Esophagus muscularis mucosa (tissue), 4 donors: ENCODE measurements at regions not wholly inside any gene's neighbourhood (a gene's known extent, or its start where the extent isn't known, plus 50 kb on each side); places are given as distances from the start of the nearest gene placed in this dataset.

ENCODE experiments used
- DNase-seq: peaks from one replicate; pipeline ENCODE4 v3.0.0-alpha.2; 2017; ENCODE audit errors: extremely low spot score
- H3K27ac ChIP-seq, 4 donors: fragments of 200-600 bp; sonication (generic); replicated peaks in 1 of 4; 1 replicate in 3 of 4; 2 replicates in 1 of 4; pipeline ENCODE4 v1.5.1; 2016 to 2019; ENCODE audit warnings: mild to moderate bottlenecking in 1 of 4
- H3K27me3 ChIP-seq, 4 donors: fragments of 200-600 bp; sonication (generic); one replicate each; pipeline versions ENCODE4 v1.5.1 to v1.6.0; 2016 to 2019
- H3K36me3 ChIP-seq, 4 donors: fragments of 200-600 bp; sonication (generic); one replicate each; pipeline ENCODE4 v1.5.1; 2016 to 2019
- H3K4me1 ChIP-seq, 4 donors: fragments of 200-600 bp; sonication (generic); one replicate each; pipeline ENCODE4 v1.5.1; 2016 to 2019
- H3K4me3 ChIP-seq, 4 donors: fragments of 200-600 bp; sonication (generic); 1 replicate in 2 of 4; 2 replicates in 2 of 4; pipeline ENCODE4 v1.5.1; 2016 to 2019; ENCODE audit warnings: mild to moderate bottlenecking in 4 of 4, moderate library complexity in 1 of 4
- H3K9me3 ChIP-seq, 4 donors: fragments of 200-600 bp; sonication (generic); 1 replicate in 3 of 4; 2 replicates in 1 of 4; pipeline ENCODE4 v1.5.1; 2016 to 2019
- EP300 ChIP-seq: sonication (generic); formaldehyde crosslinking; IDR thresholded peaks from one replicate; pipeline ENCODE4 v1.6.1; 2017; ENCODE audit warnings: antibody characterized with exemption
- POLR2A ChIP-seq: fragments of 450-650 bp; IDR thresholded peaks from one replicate; pipeline ENCODE4 v1.6.1; 2017; ENCODE audit warnings: antibody characterized with exemption, moderate library complexity, mild to moderate bottlenecking, low read depth
- POLR2AphosphoS5 ChIP-seq, 2 donors: sonication (generic); formaldehyde crosslinking; IDR thresholded peaks; one replicate each; pipeline ENCODE4 v1.6.1; 2017; ENCODE audit warnings: antibody characterized with exemption in 2 of 2
- WGBS: methylation state at CpG from one replicate; pipeline ENCODE4 v1.1.5; 2018; 5-methylcytosine and 5-hydroxymethylcytosine counted together
- intact Hi-C: fragments of 100-400 bp; cut with DNase I; formaldehyde crosslinking; loops from one replicate; pipeline ENCODE4 v1.15.1; 2023
- TF ChIP-seq, protein P1 (sequence below), 3 experiments: fragments of 200-600 bp in 2 of 3; fragments of 450-650 bp in 1 of 3; sonication (generic) in 2 of 3; IDR thresholded peaks; one replicate each; pipeline ENCODE4 v1.5.1; 2017 to 2019; ENCODE audit warnings: antibody characterized with exemption in 3 of 3, mild to moderate bottlenecking in 2 of 3, moderate library complexity in 1 of 3

DNA sequence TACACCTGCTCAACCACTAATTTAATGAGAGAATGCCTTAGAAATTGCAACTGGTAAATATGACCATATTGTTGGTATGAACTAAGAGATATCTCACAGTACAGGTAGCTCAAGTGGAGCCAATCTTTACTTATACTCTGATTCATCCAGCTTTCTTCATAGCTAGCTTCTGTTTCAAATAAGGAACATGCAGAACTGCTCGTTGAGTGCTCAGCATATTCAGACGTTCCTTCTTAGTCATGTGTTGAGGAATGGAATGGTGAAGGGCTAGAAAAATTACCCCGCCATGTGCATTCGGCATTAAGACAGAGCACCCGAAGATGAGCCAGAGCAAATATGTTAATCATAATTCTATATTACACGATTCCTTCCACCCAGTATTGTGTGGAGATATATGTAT is 144.0 kb upstream of the VRK2 start:
- 77% methylated on average over 6 of the region's 6 CpGs for WGBS
- H3K4me1 ChIP-seq, result no peaks in the 10 kb centered on the region
- H3K36me3 ChIP-seq, result no peaks in the 10 kb centered on the region
- TF ChIP-seq EP300, result no peak
- TF ChIP-seq, protein P1, sequence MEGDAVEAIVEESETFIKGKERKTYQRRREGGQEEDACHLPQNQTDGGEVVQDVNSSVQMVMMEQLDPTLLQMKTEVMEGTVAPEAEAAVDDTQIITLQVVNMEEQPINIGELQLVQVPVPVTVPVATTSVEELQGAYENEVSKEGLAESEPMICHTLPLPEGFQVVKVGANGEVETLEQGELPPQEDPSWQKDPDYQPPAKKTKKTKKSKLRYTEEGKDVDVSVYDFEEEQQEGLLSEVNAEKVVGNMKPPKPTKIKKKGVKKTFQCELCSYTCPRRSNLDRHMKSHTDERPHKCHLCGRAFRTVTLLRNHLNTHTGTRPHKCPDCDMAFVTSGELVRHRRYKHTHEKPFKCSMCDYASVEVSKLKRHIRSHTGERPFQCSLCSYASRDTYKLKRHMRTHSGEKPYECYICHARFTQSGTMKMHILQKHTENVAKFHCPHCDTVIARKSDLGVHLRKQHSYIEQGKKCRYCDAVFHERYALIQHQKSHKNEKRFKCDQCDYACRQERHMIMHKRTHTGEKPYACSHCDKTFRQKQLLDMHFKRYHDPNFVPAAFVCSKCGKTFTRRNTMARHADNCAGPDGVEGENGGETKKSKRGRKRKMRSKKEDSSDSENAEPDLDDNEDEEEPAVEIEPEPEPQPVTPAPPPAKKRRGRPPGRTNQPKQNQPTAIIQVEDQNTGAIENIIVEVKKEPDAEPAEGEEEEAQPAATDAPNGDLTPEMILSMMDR (IDR thresholded peaks at IDR 0.05), result no peak
- no peak for DNase-seq
- no peaks in the 10 kb centered on the region for H3K27me3 ChIP-seq
- H3K4me3 ChIP-seq, result no peak overlapping the region
- H3K9me3 ChIP-seq, result no peaks in the 10 kb centered on the region
- intact Hi-C loops, result no loop called here
- H3K27ac ChIP-seq, result no peak overlapping the region

DNA sequence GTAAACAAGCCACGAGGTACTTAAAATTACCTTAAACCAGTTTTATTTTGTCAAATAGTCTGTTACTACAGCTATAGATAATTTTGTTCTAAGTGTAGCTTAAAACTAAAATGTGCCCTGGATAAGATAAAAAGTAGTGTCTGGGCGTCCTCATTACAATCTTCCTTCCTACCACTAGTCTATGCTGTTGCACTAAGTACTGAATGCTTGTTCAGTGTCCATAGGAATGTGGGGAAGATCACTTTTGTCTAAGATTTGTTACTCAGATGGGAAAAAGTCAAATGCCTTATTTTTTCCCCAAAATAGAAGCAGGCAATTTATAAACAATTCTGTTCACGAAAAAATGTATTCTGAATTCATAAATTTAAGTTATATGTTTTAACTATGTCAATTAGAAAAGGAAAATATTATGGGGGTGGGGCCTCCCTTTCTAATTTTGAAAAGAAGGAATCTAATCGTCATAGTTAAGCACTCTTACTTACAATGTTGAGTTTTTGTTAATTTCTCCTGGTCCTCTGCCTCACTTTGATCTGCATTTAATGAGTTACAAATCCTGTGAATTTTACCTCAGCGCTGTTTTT is 140.4 kb upstream of the VRK2 start:
- WGBS, result 30% methylated on average over 5 of the region's 5 CpGs
- intact Hi-C loops, result no loop called here
- Histone ChIP-seq H3K36me3 (no peaks in the 10 kb centered on the region), H3K27me3 (no peaks in the 10 kb centered on the region), H3K9me3 (no peaks in the 10 kb centered on the region), H3K4me3 (no peak overlapping the region), H3K27ac (no peak overlapping the region), H3K4me1 (no peaks in the 10 kb centered on the region)
- DNase-seq, result no peak
- TF ChIP-seq, protein P1 (IDR thresholded peaks at IDR 0.05), result peak; percentile 56 to 69 (median 64)
- TF ChIP-seq EP300, result no peak

DNA sequence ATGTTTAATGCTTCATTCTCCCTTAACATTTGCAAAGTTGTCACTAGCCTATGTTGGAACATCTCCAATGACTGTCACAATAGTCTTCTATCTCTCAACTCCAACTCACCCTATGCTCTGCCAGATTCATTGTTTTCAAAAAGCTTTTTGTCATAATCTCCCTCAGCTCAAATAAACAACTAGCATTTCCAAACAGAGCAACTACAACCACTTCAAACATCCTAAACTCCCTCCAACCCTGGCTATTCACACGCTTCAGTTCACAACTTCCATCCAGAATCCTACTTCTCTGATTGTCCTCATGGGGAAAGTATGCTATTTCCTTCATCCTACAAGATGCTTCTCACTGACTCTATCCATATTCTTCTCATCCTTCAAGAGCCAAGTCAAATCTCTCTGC is 139.2 kb upstream of the VRK2 start:
- TF ChIP-seq POLR2A, result no peak
- TF ChIP-seq, protein P1 (IDR thresholded peaks at IDR 0.05), result no peak
- TF ChIP-seq EP300, result no peak
- TF ChIP-seq POLR2AphosphoS5 (IDR thresholded peaks at IDR 0.05), result no peak
- Histone ChIP-seq H3K36me3 (no peaks in the 10 kb centered on the region), H3K4me3 (no peak overlapping the region), H3K27ac (no peak overlapping the region), H3K9me3 (no peaks in the 10 kb centered on the region), H3K27me3 (no peaks in the 10 kb centered on the region), H3K4me1 (no peaks in the 10 kb centered on the region)
- DNase-seq, result no peak
- 78% methylated on average over 1 of the region's 1 CpG for WGBS
- intact Hi-C loops, result no loop called here

DNA sequence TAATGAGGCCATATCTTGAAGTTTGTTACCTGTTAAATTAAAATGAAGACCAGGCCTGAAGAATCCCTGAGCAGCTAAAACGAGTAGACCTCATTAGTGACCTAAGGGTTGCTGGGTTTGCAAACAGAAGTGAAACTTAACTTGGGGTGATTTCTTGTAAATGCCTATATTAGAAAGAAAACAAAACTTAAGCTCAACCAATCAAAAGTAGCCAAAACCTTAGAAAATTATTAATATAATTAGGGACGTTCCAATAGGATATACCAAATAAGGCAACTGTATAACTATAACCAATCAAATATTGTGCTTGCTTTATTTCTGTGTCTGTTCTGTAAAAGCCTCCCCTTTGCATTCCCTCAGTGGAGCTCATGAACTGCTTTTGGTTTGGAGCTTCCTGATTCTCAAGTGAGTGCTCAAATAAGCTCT is 137.9 kb upstream of the VRK2 start:
- DNase-seq, result no peak
- H3K27ac ChIP-seq, result no peak overlapping the region
- 59% methylated on average over 2 of the region's 2 CpGs for WGBS
- no peaks in the 10 kb centered on the region for H3K27me3 ChIP-seq
- H3K4me3 ChIP-seq, result no peak overlapping the region
- no peak for TF ChIP-seq POLR2AphosphoS5 (IDR thresholded peaks at IDR 0.05)
- TF ChIP-seq, protein P1 (IDR thresholded peaks at IDR 0.05), result no peak
- TF ChIP-seq POLR2A, result no peak
- TF ChIP-seq EP300, result no peak
- no peaks in the 10 kb centered on the region for H3K36me3 ChIP-seq
- H3K4me1 ChIP-seq, result no peaks in the 10 kb centered on the region
- H3K9me3 ChIP-seq, result no peaks in the 10 kb centered on the region
- intact Hi-C loops, result no loop called here

DNA sequence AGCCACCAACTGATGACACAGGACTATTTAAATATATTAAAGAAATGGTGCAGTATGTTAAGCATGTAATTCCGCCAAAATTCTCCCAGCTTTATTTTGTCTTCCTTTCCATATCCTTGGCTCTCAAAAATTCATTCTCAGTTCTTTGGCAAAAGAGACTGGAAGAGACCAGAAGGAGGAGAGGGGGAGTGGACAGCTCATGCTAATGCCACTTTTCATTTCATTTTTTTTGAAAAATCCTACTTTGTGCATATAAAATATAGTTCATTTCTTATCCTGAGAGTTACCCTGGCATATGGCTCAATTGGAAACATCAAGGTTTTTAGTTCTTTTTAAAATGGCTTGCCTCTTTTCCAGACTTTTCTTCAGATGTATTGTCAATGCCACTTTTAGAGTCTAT is 128.5 kb upstream of the VRK2 start:
- Histone ChIP-seq H3K36me3 (no peaks in the 10 kb centered on the region), H3K4me1 (no peaks in the 10 kb centered on the region), H3K27me3 (no peaks in the 10 kb centered on the region), H3K9me3 (no peaks in the 10 kb centered on the region), H3K27ac (no peak overlapping the region), H3K4me3 (no peak overlapping the region)
- WGBS, result 81% methylated on average over 1 of the region's 1 CpG
- intact Hi-C loops, result no loop called here
- DNase-seq, result no peak
- TF ChIP-seq POLR2AphosphoS5 (IDR thresholded peaks at IDR 0.05), result no peak
- TF ChIP-seq, protein P1 (IDR thresholded peaks at IDR 0.05), result no peak
- TF ChIP-seq EP300, result no peak
- no peak for TF ChIP-seq POLR2A
